Effector memory CD8-positive, alpha-beta T cell (primary cell): ENCODE measurements at regions not wholly inside any gene's neighbourhood (a gene's known extent, or its start where the extent isn't known, plus 50 kb on each side); places are given as distances from the start of the nearest gene placed in this dataset.

Experiments used
- ATAC-seq: fragments of 150-1000 bp; cut with Tn5 transposase; replicated peaks from 2 replicates; pipeline ENCODE4 v1.10.0; 2021; ENCODE audit warnings: mild to moderate bottlenecking, moderate library complexity
- DNase-seq, 3 experiments: peaks; one replicate each; pipeline ENCODE4 v3.0.0; 2021
- H3K27ac Mint-ChIP-seq, 2 donors: one replicate each; pipeline ENCODE4 v1.8.0; 2022; ENCODE audit warnings: mild to moderate bottlenecking in 2 of 2, mixed read lengths in 2 of 2, moderate library complexity in 2 of 2
- H3K27me3 Mint-ChIP-seq, 2 donors: one replicate each; pipeline ENCODE4 v1.8.0; 2022; ENCODE audit warnings: mixed read lengths in 2 of 2
- H3K36me3 Mint-ChIP-seq: one replicate; pipeline ENCODE4 v1.8.0; 2022; ENCODE audit warnings: mild to moderate bottlenecking, moderate library complexity, mixed read lengths; ENCODE audit not compliant: insufficient read depth
- H3K4me1 Mint-ChIP-seq, 2 donors: one replicate each; pipeline ENCODE4 v1.8.0; 2022; ENCODE audit warnings: low read depth in 2 of 2, mixed read lengths in 2 of 2
- H3K4me3 Mint-ChIP-seq, 2 donors: one replicate each; pipeline ENCODE4 v1.8.0; 2022; ENCODE audit warnings: mild to moderate bottlenecking in 2 of 2, mixed read lengths in 2 of 2, moderate library complexity in 2 of 2
- H3K9me3 Mint-ChIP-seq, 2 donors: one replicate each; pipeline ENCODE4 v1.8.0; 2022; ENCODE audit warnings: mixed read lengths in 2 of 2

GRCh38 chr18:66668706-66669105 lies 64.8 kb upstream of the CDH19 start:
- no peak for ATAC-seq
- Mint-ChIP-seq H3K9me3 (peaks cover 9 to 16% of the 10 kb centered on the region in 2 donors), H3K27me3 (no peaks in the 10 kb centered on the region)

GRCh38 chr18:66662632-66663031 lies 58.7 kb upstream of the CDH19 start:
- peaks cover 11 to 15% of the 10 kb centered on the region in 2 donors for H3K9me3 Mint-ChIP-seq
- H3K27ac Mint-ChIP-seq: no peak overlapping the region
- no peaks in the 10 kb centered on the region for H3K27me3 Mint-ChIP-seq
- DNase-seq (no peak), ATAC-seq (no peak)
- peaks cover 3% of the 10 kb centered on the region for H3K36me3 Mint-ChIP-seq
- no peak overlapping the region for H3K4me3 Mint-ChIP-seq
- H3K4me1 Mint-ChIP-seq: no peaks in the 10 kb centered on the region

More at GRCh38 chr18:66668706-66669105, 64.8 kb upstream of the CDH19 start:
- Mint-ChIP-seq H3K4me1 (no peaks in the 10 kb centered on the region), H3K27ac (no peak overlapping the region), H3K4me3 (no peak overlapping the region), H3K36me3 (peaks cover 2% of the 10 kb centered on the region)
- DNase-seq: no peak

- DNase-seq: no peak
- no peak for ATAC-seq
- no peak overlapping the region for H3K27ac Mint-ChIP-seq
- H3K36me3 Mint-ChIP-seq: no peaks in the 10 kb centered on the region
- H3K27me3 Mint-ChIP-seq: no peaks in the 10 kb centered on the region
- H3K4me3 Mint-ChIP-seq: no peak overlapping the region
- no peaks in the 10 kb centered on the region for H3K4me1 Mint-ChIP-seq
- H3K9me3 Mint-ChIP-seq: peaks cover 7 to 8% of the 10 kb centered on the region in 2 donors
Measured at GRCh38 chr18:66655407-66655806, 51.5 kb upstream of the CDH19 start.
